SU-DHL-6 (cell line): ENCODE measurements at regions not wholly inside any gene's neighbourhood (a gene's known extent, or its start where the extent isn't known, plus 50 kb on each side); places are given as distances from the start of the nearest gene placed in this dataset.

Experiments
- EZH2phosphoT487 ChIP-seq: fragments of 200-600 bp; sonication (generic), shearing (Covaris generic); conservative IDR thresholded peaks from 2 replicates; pipeline ENCODE4 v1.6.1; 2018; ENCODE audit warnings: mild to moderate bottlenecking, antibody characterized with exemption, low read length, moderate library complexity, mixed read lengths
- TF ChIP-seq, protein P1 (sequence below): fragments of 200-600 bp; sonication (generic); IDR thresholded peaks from one replicate; pipeline ENCODE4 v1.5.1; 2017; ENCODE audit warnings: antibody characterized with exemption, mild to moderate bottlenecking, low read length, moderate library complexity; ENCODE audit not compliant: insufficient read depth, poor library complexity, severe bottlenecking

DNA sequence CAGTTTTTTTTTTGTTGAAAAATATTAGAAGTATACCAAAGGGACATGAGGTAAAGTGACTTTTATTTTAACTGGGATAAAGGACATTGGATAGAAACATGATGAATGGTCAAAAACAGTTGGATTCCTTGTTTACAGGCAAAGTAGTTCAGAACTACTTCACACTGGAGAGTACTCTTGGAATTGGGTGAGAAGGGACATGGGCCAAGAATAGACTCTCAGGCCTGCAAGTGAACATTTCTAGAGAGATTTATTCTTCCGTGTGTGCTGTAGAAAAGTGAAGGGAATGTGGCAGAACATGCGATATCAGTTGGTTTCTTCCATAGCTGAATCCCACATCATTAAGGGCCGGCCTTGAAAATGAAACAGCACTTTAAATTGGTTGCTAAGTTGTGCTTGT lies 290.5 kb downstream of the ADGRL2 start:
- TF ChIP-seq, protein P1, sequence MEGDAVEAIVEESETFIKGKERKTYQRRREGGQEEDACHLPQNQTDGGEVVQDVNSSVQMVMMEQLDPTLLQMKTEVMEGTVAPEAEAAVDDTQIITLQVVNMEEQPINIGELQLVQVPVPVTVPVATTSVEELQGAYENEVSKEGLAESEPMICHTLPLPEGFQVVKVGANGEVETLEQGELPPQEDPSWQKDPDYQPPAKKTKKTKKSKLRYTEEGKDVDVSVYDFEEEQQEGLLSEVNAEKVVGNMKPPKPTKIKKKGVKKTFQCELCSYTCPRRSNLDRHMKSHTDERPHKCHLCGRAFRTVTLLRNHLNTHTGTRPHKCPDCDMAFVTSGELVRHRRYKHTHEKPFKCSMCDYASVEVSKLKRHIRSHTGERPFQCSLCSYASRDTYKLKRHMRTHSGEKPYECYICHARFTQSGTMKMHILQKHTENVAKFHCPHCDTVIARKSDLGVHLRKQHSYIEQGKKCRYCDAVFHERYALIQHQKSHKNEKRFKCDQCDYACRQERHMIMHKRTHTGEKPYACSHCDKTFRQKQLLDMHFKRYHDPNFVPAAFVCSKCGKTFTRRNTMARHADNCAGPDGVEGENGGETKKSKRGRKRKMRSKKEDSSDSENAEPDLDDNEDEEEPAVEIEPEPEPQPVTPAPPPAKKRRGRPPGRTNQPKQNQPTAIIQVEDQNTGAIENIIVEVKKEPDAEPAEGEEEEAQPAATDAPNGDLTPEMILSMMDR = no peak
- no peak for TF ChIP-seq EZH2phosphoT487
